ENCODE measurements at regions not wholly inside any gene's neighbourhood (a gene's known extent, or its start where the extent isn't known, plus 50 kb on each side); places are given as distances from the start of the nearest gene placed in this dataset.

DNA sequence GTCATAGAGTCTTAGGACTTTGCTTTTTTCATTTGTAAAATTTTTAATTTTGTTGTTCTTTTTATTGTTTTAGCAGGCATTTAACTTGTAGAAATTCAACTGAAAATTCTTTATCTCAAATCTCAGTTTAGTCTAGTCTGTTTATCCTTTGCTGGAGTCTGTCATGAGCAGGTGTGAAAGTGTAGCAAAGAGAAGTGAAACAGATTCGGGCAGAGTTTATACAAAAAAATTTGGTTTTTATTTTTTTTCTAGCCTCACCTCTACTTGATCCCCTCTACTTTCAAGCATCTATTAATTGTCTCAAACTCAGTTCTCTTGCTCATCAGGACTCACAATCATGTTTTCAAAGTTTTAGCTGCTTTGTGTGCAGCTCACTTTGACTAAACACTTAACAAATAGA is 655.2 kb downstream of the HDGFL1 start:
- no peak for DNase-seq (ENCODE audit: low spot score)

DNA sequence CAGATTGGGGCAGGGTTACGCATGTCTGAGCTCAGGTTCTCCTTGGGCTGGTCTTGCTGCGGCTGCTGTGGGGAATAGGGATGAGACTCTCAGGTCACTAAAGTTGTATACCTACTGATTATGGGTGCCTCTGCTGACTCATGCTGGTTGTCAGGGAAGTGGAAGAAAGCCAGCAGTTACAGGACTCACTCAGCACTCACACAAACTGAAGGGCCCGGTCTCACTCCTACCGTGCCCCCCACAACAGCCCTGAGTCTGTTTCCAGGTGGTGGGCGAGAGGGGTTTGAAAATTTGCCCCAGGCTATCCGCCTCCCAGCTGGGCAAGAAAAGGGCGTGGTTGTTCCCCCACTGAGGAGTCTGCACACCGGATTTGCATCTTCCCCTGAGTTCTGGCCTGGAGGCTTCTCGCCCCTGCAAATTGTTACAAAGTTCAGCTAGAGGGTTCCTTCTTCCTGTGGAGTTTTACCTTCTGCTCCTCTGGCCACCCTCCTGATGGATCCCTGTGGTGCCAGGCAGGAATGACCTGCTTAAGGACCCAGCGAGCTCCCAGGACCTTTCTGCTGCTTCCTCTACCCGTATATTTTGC is 659.2 kb downstream of the HDGFL1 start:
- DNase-seq (ENCODE audit: low spot score) = no peak

DNA sequence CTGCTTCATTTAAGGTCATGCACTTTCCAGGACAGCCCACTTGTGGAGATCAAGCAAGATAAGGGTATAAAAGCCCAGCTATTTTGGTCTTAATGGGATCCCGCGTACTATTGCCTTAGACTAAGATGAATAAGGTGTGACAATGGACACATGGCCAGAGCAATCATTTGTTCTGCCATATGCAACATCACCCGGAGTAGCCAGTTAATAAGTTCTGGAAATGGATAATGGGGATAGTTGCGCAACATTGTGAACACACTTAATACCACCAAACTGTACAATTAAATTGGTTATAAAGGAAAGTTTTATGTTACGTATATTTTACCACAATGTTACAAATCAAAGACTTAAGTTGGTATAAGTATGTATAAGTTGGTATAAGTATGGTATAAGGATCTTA is 674.5 kb downstream of the HDGFL1 start:
- DNase-seq (ENCODE audit: low spot score) = no peak

DNA sequence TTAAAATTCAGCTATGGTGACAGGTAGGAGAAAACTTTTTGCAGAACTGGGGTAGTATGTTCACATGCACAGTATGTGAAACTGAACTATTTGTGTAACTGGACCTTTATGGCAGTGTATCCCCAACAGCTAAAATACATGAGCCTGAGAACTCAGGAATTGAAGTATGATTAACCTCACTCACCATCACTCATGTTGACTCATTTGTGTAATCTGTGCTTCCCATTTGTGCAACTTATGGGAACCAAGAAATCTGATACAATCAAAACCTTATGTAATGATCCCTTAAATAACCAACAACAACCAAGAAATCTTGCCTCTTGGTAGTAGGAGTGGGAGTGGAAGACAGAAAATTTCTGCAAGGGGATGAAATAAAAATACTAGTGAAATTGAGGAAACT is 674.9 kb downstream of the HDGFL1 start:
- DNase-seq (ENCODE audit: low spot score) = no peak

DNA sequence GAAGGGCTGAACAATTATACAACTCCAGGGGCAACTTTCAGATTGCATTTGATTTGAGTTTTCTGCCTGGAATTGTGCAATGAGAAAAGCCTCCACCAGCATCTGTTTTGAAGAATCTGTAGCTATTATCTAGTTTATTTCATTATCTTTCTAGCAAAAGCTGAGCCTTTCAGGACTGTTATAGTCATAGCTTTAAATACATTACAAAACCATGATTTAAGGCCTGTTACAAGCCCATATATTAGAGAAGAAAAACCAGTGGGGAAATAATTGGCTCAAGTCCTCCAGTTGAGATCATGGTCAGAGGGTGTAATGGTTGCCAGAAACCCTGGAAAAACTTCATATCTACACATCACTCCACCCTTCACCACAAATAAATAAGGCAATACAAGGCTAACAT is 676.2 kb downstream of the HDGFL1 start:
- no peak for DNase-seq (ENCODE audit: low spot score)

DNA sequence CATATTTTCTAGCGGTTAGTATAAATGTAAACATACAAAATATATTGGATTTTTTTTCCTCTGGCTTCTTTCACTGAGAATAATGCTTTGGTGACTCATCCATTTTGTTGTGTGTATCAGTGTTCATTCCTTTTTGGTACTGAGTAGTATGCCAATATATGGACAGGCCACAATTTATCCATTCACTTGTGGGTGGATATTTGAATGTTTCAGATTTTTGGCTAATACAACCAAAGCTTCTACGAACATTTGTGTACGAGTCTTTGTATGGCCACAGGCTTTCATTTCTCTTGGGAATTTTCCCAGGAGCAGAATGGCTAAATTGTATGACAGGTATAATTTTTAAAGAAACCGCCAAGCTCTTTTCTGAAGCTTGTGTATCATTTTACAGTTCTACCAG is 677.5 kb downstream of the HDGFL1 start:
- no peak for DNase-seq (ENCODE audit: low spot score)

DNA sequence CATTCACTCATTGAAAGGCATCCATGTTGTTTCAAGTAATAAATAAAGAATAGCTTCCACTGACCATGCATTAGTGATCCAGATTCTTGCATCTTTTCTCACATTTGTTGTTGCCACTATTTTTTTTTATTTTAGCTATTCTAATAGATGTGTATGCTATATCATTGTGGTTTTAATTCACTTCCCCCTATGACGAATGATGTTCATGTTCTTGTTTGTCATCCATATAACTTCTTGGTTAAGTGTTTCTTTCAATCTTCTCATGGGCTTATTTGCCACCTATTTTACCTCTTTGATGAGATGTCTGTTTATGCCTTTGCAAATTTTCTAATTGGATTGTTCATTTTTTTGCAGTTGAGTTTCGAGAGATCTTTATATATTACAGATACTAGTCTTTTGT is 681.2 kb downstream of the HDGFL1 start:
- no peak for DNase-seq (ENCODE audit: low spot score)

DNA sequence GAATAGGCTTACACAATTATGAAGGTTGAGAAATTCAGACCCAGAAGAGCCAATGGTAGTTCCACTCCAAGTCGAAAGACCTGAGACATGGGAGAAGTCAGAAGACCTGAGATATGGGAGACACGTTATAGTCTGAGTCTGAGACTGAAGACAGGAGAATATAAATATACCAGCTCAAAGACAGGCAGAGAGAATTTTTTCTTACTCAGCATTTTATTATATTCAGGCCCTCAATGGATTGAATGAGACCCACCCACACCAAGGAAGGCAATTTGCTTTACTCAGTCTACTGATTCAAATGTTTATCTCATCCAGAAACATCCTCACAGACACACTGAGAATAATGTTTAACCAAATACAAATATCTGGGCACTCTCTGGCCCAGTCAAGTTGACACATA is 693.5 kb downstream of the HDGFL1 start:
- DNase-seq (ENCODE audit: low spot score) = no peak

DNA sequence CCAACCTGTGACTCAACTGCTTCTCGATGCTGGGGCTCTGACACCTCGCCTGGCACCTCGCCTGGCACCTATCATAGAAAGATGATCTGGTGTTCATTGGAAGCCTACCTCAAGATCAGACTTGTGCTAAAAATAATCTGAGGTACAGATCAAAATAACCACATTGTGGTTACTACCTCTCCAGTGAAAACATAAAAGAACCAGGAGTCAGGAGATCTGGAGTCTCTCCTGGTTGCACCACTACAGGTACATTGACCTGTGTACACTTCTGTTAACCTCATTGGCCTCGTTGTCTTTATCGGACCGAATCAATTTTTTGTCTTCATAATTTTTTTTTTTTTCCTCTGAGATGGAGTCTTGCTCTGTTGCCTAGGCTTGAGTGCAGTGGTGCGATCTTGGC is 695.9 kb downstream of the HDGFL1 start:
- peak; percentile 50 for DNase-seq (ENCODE audit: low spot score)

DNA sequence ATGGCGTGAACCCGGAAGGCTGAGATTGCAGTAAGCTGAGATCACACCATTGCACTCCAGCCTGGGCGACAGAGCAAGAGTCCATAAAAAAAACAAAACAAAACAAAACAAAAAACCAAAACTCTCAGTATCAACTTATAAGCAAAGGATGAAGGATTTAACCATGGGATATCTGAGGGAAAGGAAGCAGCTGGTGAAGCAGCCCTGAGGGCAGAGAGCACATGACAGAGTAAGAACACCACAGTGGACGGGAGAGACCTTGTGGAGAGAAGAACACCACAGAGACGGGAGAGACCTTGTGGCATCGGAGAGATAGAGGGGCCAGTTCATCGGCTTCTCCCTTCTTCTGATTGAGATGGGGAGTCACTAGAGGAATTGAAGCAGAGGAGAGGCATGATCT is 697.2 kb downstream of the HDGFL1 start:
- DNase-seq (ENCODE audit: low spot score) = no peak

DNA sequence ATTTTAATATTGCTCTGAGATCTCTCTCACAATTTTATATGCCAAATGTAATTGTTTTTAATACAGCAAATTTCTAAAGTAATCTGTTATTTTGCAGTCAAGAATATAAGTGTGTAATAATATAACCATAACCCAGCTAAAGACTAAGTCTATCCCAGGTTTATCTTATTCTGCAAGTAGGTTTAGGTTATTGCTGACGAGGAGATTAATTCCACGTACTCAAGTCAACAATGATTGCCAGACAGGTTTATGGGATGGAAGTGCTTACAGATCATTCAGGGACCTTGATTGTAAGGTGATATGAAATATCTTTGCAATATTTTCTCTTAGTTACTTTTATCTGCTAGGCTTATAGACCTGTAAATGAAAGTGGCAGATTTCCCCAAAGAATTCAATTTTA is 698.3 kb downstream of the HDGFL1 start:
- DNase-seq (ENCODE audit: low spot score) = no peak

DNA sequence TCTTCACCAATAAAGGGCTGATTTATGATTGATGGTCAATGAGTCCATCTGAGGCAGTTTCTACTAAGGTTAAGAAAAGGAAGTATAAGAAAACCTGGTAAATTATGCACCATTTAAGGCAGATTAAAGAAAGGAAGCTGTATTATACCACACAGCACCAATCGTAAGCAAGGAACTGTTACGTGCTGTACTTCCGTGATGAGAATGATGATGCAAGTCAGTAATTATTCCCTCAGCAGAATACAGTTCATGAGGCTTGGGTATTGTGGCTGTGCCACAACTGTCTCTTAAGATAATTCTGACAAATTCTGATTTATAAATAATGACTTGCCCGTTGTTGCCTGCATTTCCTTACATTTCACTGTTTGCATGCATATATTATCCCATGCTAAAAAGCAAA is 699.0 kb downstream of the HDGFL1 start:
- no peak for DNase-seq (ENCODE audit: low spot score)

DNA sequence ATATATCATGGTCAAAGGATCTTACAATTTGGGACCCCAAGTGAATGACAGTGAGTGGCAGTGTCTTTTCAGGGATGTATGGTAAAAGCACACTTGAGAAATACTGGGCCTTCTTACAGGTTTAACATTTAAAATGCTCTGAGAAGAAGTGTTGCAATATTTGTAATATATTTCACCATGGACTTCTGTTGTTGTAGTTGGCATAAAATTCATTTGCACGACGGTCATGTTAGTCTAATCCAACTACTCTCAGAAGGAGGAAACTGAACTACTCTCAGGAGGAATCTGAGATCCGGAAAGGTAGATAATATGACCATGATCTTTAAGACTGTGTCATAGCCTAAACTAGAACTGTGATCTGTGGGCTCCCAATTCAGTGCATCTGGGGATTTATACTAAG is 700.1 kb downstream of the HDGFL1 start:
- DNase-seq (ENCODE audit: low spot score) = no peak

DNA sequence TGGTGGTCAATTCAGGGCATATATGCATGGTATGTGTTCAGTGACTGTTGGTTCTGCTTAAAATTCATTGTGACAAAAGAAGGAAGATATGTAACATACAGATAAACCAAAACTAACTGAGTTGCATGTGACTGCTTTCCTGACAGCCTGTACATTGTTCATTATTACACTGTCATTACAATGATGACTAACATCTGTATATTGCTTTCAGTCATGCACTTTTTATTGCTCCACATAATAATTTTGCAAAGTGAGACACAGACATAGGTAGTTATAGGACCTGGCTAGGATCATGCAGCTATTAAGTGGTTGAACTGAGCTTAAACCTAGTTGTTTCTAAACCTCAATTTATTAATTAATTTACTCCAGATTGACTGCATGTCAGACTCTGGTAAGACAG is 703.2 kb downstream of the HDGFL1 start:
- DNase-seq (ENCODE audit: low spot score) = no peak

DNA sequence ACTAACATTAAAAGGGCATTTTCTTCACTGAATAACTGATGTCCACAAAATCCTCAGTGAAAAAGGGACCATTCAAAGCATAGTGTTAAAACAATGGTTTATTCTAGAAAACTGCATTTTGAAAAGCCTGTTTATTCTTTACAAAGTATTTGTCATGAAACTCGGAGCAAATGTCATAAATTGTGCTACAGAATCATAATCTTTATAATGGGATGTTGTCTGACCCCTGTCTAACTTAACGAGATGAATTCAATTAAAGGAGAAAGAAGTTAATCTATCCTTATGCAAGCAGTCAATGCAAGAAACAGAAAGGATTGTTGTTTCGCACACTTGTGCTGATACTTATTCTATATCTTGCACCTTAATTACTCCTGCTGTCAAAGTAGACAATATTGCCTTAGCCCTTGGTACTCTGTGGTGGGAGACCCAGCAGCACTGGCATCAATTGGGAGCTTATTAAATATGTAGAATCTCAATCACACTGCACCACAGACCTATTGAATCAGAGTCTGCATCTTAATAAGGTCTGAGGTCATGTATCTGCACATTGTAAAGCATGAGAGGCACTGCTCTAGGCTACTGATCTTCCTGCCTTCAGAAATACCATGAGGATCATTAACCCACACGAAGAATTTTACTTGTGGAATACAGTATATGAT is 708.3 kb downstream of the HDGFL1 start:
- DNase-seq (ENCODE audit: low spot score) = no peak

DNA sequence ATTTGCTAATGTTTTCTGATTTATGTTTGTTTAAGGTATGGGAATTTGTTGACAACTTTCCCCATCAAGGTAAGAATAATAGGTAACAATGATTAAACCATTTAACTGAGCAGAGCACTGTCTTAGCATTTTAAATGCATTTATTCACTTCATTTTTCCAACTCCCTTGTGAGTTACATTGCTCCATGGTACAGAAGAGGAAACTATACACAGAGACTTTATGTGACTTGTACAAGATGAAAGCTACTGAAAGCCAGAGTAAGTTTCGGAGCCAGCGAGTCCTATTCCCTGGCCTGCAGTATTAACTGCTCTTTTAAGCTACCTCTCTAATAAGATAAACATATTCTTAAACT is 708.8 kb downstream of the HDGFL1 start:
- no peak for DNase-seq (ENCODE audit: low spot score)

DNA sequence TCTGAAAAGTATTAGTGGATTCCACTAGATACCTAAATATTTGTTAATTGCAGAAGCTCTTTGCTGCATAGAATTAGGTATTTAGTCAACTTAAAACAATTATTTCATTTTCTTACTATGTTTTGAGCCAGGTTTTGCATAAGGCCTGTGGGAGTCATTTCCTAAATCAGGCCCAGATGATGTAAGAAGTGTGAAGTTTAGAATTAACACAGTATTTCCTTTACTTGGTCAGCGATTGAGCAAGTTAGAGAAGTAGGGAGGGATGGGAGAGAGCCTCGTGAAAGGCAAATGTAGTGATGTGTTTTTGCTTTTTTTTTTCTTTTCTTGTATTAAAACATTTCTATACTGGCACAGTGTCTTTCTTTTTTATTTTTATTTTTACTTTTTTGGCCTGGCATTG is 711.1 kb downstream of the HDGFL1 start:
- DNase-seq (ENCODE audit: low spot score) = no peak

DNA sequence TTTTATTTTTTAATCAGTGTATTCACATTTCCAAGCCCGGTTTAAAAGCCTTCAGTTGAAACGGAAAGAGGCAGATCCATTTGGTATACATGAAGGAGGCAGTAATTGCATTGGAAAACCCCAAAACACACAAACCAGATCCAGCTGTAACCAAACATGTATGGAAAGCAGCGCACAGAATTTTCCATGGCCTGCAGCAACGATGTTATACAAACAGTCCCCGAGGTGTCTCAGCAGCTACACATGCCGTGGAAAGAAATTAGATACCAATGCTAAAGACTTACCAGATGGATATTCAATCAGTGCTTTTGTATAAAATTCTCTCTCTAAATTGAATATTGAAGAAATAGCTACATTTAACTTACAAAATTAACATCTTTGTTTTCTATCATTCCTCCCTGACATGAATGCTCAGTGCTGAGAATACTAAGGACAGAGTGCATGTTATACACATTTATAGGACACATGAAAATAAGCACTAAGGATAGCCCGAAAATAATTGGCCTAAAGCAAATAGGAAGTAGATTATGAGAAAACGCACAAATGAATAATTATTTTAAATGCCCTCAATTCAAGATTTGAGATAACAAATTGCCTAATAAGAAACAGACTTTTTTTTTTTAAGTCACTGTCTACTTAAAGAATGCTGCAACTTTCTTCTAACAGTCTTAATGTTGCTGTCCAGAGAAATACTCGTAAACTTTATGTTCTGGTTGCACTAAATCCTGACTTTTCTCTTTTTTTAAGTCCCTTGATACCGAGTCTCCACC is 713.1 kb downstream of the HDGFL1 start:
- no peak for DNase-seq (ENCODE audit: low spot score)

DNA sequence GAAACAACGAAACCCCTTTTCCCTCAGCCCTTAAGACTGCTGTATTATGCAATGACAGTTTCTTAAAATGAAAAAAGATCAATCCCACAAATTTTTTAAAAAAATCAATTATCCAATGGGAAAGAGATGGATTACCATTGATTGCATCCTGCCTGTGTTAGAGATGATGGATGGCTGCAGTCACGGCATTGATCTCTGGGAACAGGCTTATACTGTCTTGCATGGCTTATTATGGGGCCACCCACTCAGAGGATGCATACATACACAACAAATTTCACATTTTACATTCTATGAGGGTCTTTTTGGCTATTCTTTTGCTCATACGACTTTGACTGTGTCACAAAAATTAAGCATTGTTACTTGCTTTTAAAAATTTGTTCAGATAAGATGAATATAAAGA is 724.3 kb downstream of the HDGFL1 start:
- no peak for DNase-seq (ENCODE audit: low spot score)

DNA sequence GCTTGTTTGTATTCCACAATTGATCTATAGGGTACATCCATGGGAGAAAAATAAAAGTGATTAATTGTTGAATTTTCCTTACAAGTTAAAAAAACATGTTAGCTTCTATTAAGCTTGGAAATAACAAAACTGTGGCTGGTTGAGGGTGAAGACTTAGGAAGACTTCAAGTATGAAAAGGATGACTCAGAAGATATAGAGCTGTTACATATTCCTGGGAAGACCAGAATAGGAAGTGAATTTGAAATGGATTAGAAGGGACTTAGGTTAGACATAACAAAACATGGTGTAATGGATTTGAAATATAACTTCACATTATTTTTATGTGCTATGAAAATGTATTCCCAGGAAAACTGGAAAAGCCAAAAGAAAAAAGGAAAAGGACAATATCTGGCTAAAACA is 732.2 kb downstream of the HDGFL1 start:
- no peak for DNase-seq (ENCODE audit: low spot score)

DNA sequence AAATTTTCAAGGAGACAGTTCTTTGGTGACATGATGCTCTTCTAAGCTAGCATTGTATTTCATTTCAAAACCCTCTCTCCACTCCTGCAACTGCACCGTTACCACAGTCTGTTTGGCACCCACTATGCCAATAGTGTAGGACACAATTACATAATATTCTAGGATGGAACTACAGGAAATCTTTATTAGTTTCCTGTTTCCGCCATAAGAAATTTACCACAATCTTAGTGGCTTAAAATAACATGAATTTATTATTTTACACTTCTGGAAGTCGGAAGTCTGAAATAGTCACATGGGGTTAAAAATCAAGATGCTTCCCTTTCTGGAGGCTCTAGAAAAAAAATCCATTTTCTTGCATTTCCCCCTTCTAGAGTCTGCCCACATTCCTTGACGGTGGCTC is 733.1 kb downstream of the HDGFL1 start:
- DNase-seq (ENCODE audit: low spot score) = no peak

DNA sequence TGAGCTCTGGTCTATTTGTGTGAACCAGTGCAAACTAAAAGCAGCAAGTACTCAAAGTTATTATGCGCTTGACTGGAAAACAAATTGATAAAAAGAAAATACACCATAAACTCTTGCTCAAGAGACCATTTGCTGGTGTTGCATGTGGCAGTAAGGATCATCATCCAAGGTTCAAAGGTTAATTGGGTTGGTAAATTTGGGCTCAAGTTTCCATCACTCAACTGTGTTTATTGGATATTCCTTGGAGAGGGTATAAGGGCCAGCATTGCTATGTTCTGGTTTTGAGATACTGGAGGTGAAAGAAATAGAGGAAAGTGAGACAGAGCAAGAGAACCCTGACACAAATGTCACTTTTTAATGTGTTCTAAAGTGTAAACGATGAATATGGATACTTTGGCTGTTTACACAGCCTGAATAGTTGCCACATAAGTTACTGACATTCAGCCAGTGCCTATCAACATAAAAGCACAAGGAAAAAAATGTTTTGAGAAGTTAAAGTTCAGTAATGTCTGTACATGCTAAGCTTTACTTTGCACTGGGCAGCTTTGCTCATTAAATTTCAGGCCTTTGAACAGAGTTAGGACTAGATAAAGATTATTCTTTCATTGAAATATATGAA is 736.1 kb downstream of the HDGFL1 start:
- DNase-seq (ENCODE audit: low spot score) = no peak

DNA sequence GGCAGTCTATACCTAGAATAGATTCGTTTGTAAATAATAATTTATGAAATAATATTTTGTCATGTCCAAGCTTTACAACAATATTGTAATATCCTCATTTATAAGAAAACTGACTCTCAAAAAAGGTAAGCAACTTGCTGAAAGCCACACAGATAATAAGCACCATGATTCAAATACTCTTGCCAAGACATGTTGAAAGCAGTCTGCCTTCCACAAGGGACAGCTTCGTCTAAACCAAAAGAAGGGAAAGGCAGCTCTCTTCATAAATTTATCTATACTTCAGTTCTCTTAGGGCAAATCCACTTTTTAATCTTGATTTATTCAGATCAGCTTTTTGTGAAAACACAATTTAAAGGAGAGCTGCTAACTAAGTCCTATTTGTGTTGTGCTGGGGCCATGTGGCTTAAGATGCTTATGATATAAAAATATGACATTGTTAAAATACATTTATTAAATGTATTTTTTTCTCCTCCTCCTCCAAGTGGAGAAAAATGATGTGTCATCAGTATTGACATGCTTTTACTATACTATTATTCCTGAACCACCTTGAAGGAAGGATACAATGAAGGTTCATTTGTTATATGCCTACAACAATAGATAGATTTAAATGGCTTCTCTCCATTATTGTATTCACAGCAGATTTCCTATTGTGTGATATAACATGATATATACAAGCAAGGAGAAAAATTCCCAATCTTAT is 737.0 kb downstream of the HDGFL1 start:
- no peak for DNase-seq (ENCODE audit: low spot score)
